ENCODE measurements at regions not wholly inside any gene's neighbourhood (a gene's known extent, or its start where the extent isn't known, plus 50 kb on each side); places are given as distances from the start of the nearest gene placed in this dataset.
A peak's percentile ranks its signal among the peaks of the same experiment; 100 is the strongest.
"Not testable (repeated sequence)": the region's sequence is repeated elsewhere in the genome, so short reads cannot be mapped to it uniquely, and the experiment has no call there.

GRCh38 chr6:140559458-140559857, 1185.0 kb upstream of the CITED2 start:
- DNase-seq (ENCODE audit: low read depth) = no peak

- no peak for DNase-seq (ENCODE audit: low read depth)
Measured at GRCh38 chr6:140554421-140554820, 1180.0 kb upstream of the CITED2 start.

GRCh38 chr6:140548366-140548765, 1173.9 kb upstream of the CITED2 start:
- no peak for DNase-seq (ENCODE audit: low read depth)

GRCh38 chr6:140546640-140547039, 1172.2 kb upstream of the CITED2 start:
- DNase-seq (ENCODE audit: low read depth) = peak; percentile 31

GRCh38 chr6:140544431-140544830, 1170.0 kb upstream of the CITED2 start:
- no peak for DNase-seq (ENCODE audit: low read depth)

- DNase-seq (ENCODE audit: low read depth) = no peak
Measured at GRCh38 chr6:140542863-140543262, 1168.4 kb upstream of the CITED2 start.

- DNase-seq (ENCODE audit: low read depth) = peak; percentile 29
Measured at GRCh38 chr6:140541288-140541687, 1166.8 kb upstream of the CITED2 start.

GRCh38 chr6:140540743-140541142, 1166.3 kb upstream of the CITED2 start:
- DNase-seq (ENCODE audit: low read depth) = no peak

GRCh38 chr6:140538926-140539325, 1164.5 kb upstream of the CITED2 start:
- peak; percentile 36 for DNase-seq (ENCODE audit: low read depth)

- DNase-seq (ENCODE audit: low read depth) = peak; percentile 97
Measured at GRCh38 chr6:140537834-140538705, 1163.6 kb upstream of the CITED2 start.

GRCh38 chr6:140537211-140537610, 1162.8 kb upstream of the CITED2 start:
- peak; percentile 90 for DNase-seq (ENCODE audit: low read depth)

GRCh38 chr6:140535511-140535910, 1161.1 kb upstream of the CITED2 start:
- no peak for DNase-seq (ENCODE audit: low read depth)

GRCh38 chr6:140533526-140533925, 1159.1 kb upstream of the CITED2 start:
- DNase-seq (ENCODE audit: low read depth) = peak; percentile 18

- DNase-seq (ENCODE audit: low read depth) = peak; percentile 32
Measured at GRCh38 chr6:140504776-140505175, 1130.3 kb upstream of the CITED2 start.

GRCh38 chr6:140500849-140501248, 1126.4 kb upstream of the CITED2 start:
- no peak for DNase-seq (ENCODE audit: low read depth)

GRCh38 chr6:140499607-140500006, 1125.2 kb upstream of the CITED2 start:
- DNase-seq (ENCODE audit: low read depth) = no peak

- DNase-seq (ENCODE audit: low read depth) = no peak
Measured at GRCh38 chr6:140494321-140495108, 1120.1 kb upstream of the CITED2 start.

- DNase-seq (ENCODE audit: low read depth) = not testable (repeated sequence)
Measured at GRCh38 chr6:140493470-140493869, 1119.0 kb upstream of the CITED2 start.

GRCh38 chr6:140490081-140490480, 1115.6 kb upstream of the CITED2 start:
- no peak for DNase-seq (ENCODE audit: low read depth)

GRCh38 chr6:140487586-140487985, 1113.1 kb upstream of the CITED2 start:
- no peak for DNase-seq (ENCODE audit: low read depth)

- DNase-seq (ENCODE audit: low read depth) = peak; percentile 8
Measured at GRCh38 chr6:140486450-140487361, 1112.3 kb upstream of the CITED2 start.

Data from myocyte (in vitro differentiated cells).